Neural progenitor cell (in vitro differentiated cells): ENCODE measurements at regions not wholly inside any gene's neighbourhood (a gene's known extent, or its start where the extent isn't known, plus 50 kb on each side); places are given as distances from the start of the nearest gene placed in this dataset.

Experiments
- CTCF ChIP-seq: fragments of 200-600 bp; sonication (generic); IDR thresholded peaks from 2 replicates; pipeline ENCODE4 v1.5.1; 2017; ENCODE audit warnings: antibody characterized with exemption, mild to moderate bottlenecking
- EZH2 ChIP-seq: fragments of 200-600 bp; sonication (generic); IDR thresholded peaks from 2 replicates; pipeline ENCODE4 v1.6.1; 2017; ENCODE audit warnings: antibody characterized with exemption, mild to moderate bottlenecking, moderate library complexity

GRCh38 chr15:69801144-69801543 is 296.6 kb downstream of the TLE3 start:
- TF ChIP-seq CTCF (no peak), EZH2 (no peak)
